Right lobe of liver (tissue), 4 donors: ENCODE measurements at regions not wholly inside any gene's neighbourhood (a gene's known extent, or its start where the extent isn't known, plus 50 kb on each side); places are given as distances from the start of the nearest gene placed in this dataset.

Experiments
- CTCF ChIP-seq, 4 donors: fragments of 200-600 bp in 3 of 4; fragments of 450-650 bp in 1 of 4; IDR thresholded peaks; one replicate each; pipeline versions ENCODE4 v1.5.1 to v1.8.0; 2016 to 2022; ENCODE audit warnings: antibody characterized with exemption in 4 of 4, mild to moderate bottlenecking in 2 of 4
- POLR2A ChIP-seq: fragments of 450-650 bp; IDR thresholded peaks from one replicate; pipeline ENCODE4 v1.6.1; 2017; ENCODE audit warnings: antibody characterized with exemption, mild to moderate bottlenecking
- donor health status: DM: no; HTN: no; CAD: no.
- donor health status: DM: no; HTN: no; CAD: no.
- donor health status: DM: no; HTN: yes; CAD: no.

GRCh38 chr18:73597832-73598615, 549.6 kb downstream of the FBXO15 start:
- TF ChIP-seq CTCF (IDR thresholded peaks at IDR 0.05) (no peak), POLR2A (no peak)
